ENCODE measurements at regions not wholly inside any gene's neighbourhood (a gene's known extent, or its start where the extent isn't known, plus 50 kb on each side); places are given as distances from the start of the nearest gene placed in this dataset.
"Not testable (repeated sequence)": the region's sequence is repeated elsewhere in the genome, so short reads cannot be mapped to it uniquely, and the experiment has no call there.

- not testable (repeated sequence) for TF ChIP-seq CTCF (IDR thresholded peaks at IDR 0.05); POLR2A (IDR thresholded peaks at IDR 0.05); POLR2AphosphoS5 (IDR thresholded peaks at IDR 0.05); EP300 (IDR thresholded peaks at IDR 0.05; ENCODE audit: low read depth)
Observed at GRCh38 chr2:111367871-111368270, 247.2 kb downstream of the BCL2L11 start.
